H9 (cell line): ENCODE measurements at regions not wholly inside any gene's neighbourhood (a gene's known extent, or its start where the extent isn't known, plus 50 kb on each side); places are given as distances from the start of the nearest gene placed in this dataset.
A peak's percentile ranks its signal among the peaks of the same experiment; 100 is the strongest.

Source experiments
- DNase-seq: peaks from one replicate; pipeline ENCODE4 v3.0.0-alpha.2; 2017
- H2AFZ ChIP-seq: one replicate; pipeline ENCODE4 v1.6.1; 2013; ENCODE audit warnings: mild to moderate bottlenecking, low read length, control low read depth, moderate library complexity
- H2AK5ac ChIP-seq: 2 replicates; pipeline ENCODE4 v1.6.1; 2013; ENCODE audit warnings: low read length, control low read depth, mixed read lengths; ENCODE audit not compliant: insufficient read length
- H2BK120ac ChIP-seq: one replicate; pipeline ENCODE4 v1.6.1; 2013; ENCODE audit warnings: low read depth, mild to moderate bottlenecking, low read length, control low read depth, inconsistent platforms; ENCODE audit not compliant: poor library complexity, severe bottlenecking
- H2BK12ac ChIP-seq: 2 replicates; pipeline ENCODE4 v1.6.1; 2013; ENCODE audit warnings: low read length, control low read depth, mixed read lengths, low read depth; ENCODE audit not compliant: insufficient read length
- H2BK15ac ChIP-seq: 2 replicates; pipeline ENCODE4 v1.6.1; 2013; ENCODE audit warnings: low read depth, low read length, control low read depth
- H2BK20ac ChIP-seq: one replicate; pipeline ENCODE4 v1.6.1; 2013; ENCODE audit warnings: low read depth, mild to moderate bottlenecking, low read length, control low read depth, inconsistent platforms; ENCODE audit not compliant: poor library complexity, severe bottlenecking
- H2BK5ac ChIP-seq: 2 replicates; pipeline ENCODE4 v1.6.1; 2013; ENCODE audit warnings: low read length, control low read depth, mixed read lengths; ENCODE audit not compliant: insufficient read length
- H3K14ac ChIP-seq: 2 replicates; pipeline ENCODE4 v1.6.1; 2013; ENCODE audit warnings: low read length, control low read depth; ENCODE audit not compliant: insufficient read depth
- H3K18ac ChIP-seq: 2 replicates; pipeline ENCODE4 v1.6.1; 2013; ENCODE audit warnings: low read depth, mild to moderate bottlenecking, mixed read lengths, low read length, control low read depth; ENCODE audit not compliant: insufficient read length
- H3K23ac ChIP-seq: 2 replicates; pipeline ENCODE4 v1.6.1; 2013; ENCODE audit warnings: low read length, control low read depth, mixed read lengths, low read depth; ENCODE audit not compliant: insufficient read length
- H3K23me2 ChIP-seq: 2 replicates; pipeline ENCODE4 v1.6.1; 2013; ENCODE audit warnings: low read depth, mild to moderate bottlenecking, mixed read lengths, low read length, control low read depth; ENCODE audit not compliant: insufficient read length, poor library complexity, severe bottlenecking
- H3K27ac ChIP-seq: 2 replicates; pipeline ENCODE4 v1.5.1; 2013; ENCODE audit warnings: low read length, control low read depth, mixed read lengths, low read depth; ENCODE audit not compliant: insufficient read length
- H3K27me3 ChIP-seq: 2 replicates; pipeline ENCODE4 v1.6.1; 2013; ENCODE audit warnings: low read length, control low read depth, inconsistent platforms; ENCODE audit not compliant: insufficient read depth
- H3K4ac ChIP-seq: 2 replicates; pipeline ENCODE4 v1.6.1; 2013; ENCODE audit warnings: low read depth, mild to moderate bottlenecking, control low read depth, inconsistent platforms, low read length, moderate library complexity
- H3K4me1 ChIP-seq: 2 replicates; pipeline ENCODE4 v1.6.1; 2013; ENCODE audit warnings: low read length, control low read depth, inconsistent platforms; ENCODE audit not compliant: insufficient read depth
- H3K4me2 ChIP-seq: 2 replicates; pipeline ENCODE4 v1.6.1; 2013; ENCODE audit warnings: low read length, control low read depth, mixed read lengths; ENCODE audit not compliant: insufficient read length, insufficient read depth
- H3K56ac ChIP-seq: 2 replicates; pipeline ENCODE4 v1.6.1; 2013; ENCODE audit warnings: low read depth, mild to moderate bottlenecking, mixed read lengths, low read length, control low read depth; ENCODE audit not compliant: insufficient read length
- H3K79me1 ChIP-seq: 2 replicates; pipeline ENCODE4 v1.6.1; 2013; ENCODE audit warnings: low read depth, mild to moderate bottlenecking, moderate library complexity, low read length, control low read depth, inconsistent platforms; ENCODE audit not compliant: insufficient read depth, poor library complexity, severe bottlenecking
- H3K79me2 ChIP-seq: 2 replicates; pipeline ENCODE4 v1.6.1; 2013; ENCODE audit warnings: low read length, control low read depth, inconsistent platforms; ENCODE audit not compliant: insufficient read depth
- H3K9ac ChIP-seq: 2 replicates; pipeline ENCODE4 v1.6.1; 2013; ENCODE audit warnings: low read length, control low read depth, mixed read lengths; ENCODE audit not compliant: insufficient read length; ENCODE audit errors: extremely low read depth
- H3K9me3 ChIP-seq: one replicate; pipeline ENCODE4 v1.6.1; 2013; ENCODE audit warnings: low read depth, low read length, inconsistent platforms; ENCODE audit not compliant: control insufficient read depth
- H3T11ph ChIP-seq: one replicate; pipeline ENCODE4 v1.6.1; 2013; ENCODE audit warnings: mild to moderate bottlenecking, low read length, control low read depth, inconsistent platforms
- H4K20me1 ChIP-seq: one replicate; pipeline ENCODE4 v1.6.1; 2013; ENCODE audit not compliant: control insufficient read depth, insufficient read length, insufficient read depth
- H4K5ac ChIP-seq: 2 replicates; pipeline ENCODE4 v1.6.1; 2013; ENCODE audit warnings: low read depth, mild to moderate bottlenecking, mixed read lengths, low read length, control low read depth; ENCODE audit not compliant: insufficient read length
- H4K8ac ChIP-seq: replicated peaks from 2 replicates; pipeline ENCODE4 v1.6.1; 2013; ENCODE audit warnings: low read length, control low read depth, mixed read lengths, low read depth; ENCODE audit not compliant: insufficient read length
- H4K91ac ChIP-seq: 2 replicates; pipeline ENCODE4 v1.6.1; 2013; ENCODE audit warnings: low read depth, mild to moderate bottlenecking, moderate library complexity, mixed read lengths, low read length, control low read depth; ENCODE audit not compliant: insufficient read length
- H3K27ac Mint-ChIP-seq, 3 experiments: 2 replicates in 2 of 3; 3 replicates in 1 of 3; pipeline ENCODE4 v1.8.0; 2020 to 2021; ENCODE audit warnings: mixed read lengths in 3 of 3, mild to moderate bottlenecking in 1 of 3, moderate library complexity in 1 of 3
- H3K27me3 Mint-ChIP-seq: 2 replicates; pipeline ENCODE4 v1.8.0; 2021; ENCODE audit warnings: low read depth, mild to moderate bottlenecking, moderate library complexity, mixed read lengths
- H3K36me3 Mint-ChIP-seq, 3 experiments: 2 replicates in 2 of 3; 3 replicates in 1 of 3; pipeline ENCODE4 v1.8.0; 2020 to 2021; ENCODE audit warnings: low read depth in 3 of 3, mixed read lengths in 3 of 3; ENCODE audit not compliant: insufficient read depth in 1 of 3
- H3K4me1 Mint-ChIP-seq, 2 experiments: 2 replicates each; pipeline ENCODE4 v1.8.0; 2020; ENCODE audit warnings: mixed read lengths in 2 of 2
- H3K4me3 Mint-ChIP-seq, 2 experiments: 2 replicates in 1 of 2; 3 replicates in 1 of 2; pipeline ENCODE4 v1.8.0; 2020 to 2021; ENCODE audit warnings: mild to moderate bottlenecking in 2 of 2, mixed read lengths in 2 of 2, moderate library complexity in 1 of 2
- H3K9me3 Mint-ChIP-seq, 2 experiments: 2 replicates in 1 of 2; 3 replicates in 1 of 2; pipeline ENCODE4 v1.8.0; 2020; ENCODE audit warnings: mild to moderate bottlenecking in 2 of 2, mixed read lengths in 2 of 2, moderate library complexity in 1 of 2
- CTCF ChIP-seq: fragments of 200-600 bp; sonication (generic); conservative IDR thresholded peaks from 3 replicates; pipeline ENCODE4 v1.8.0; 2021; ENCODE audit warnings: antibody characterized with exemption, mild to moderate bottlenecking
- WGBS: extraction: QIAGEN DNeasy Blood & Tissue Kit; methylation state at CpG from one replicate; pipeline ENCODE4 v1.1.7; 2013; ENCODE audit warnings: missing lambda C conversion rate, low lambda C conversion rate, mixed read lengths; ENCODE audit not compliant: insufficient read length; ENCODE audit errors: extremely low coverage; 5-methylcytosine and 5-hydroxymethylcytosine counted together

GRCh38 chr11:45028911-45029682 is 78.4 kb upstream of the TP53I11 start:
- TF ChIP-seq CTCF = no peak
- Histone ChIP-seq H3K56ac (no peak overlapping the region), H2BK15ac (no peak overlapping the region), H3K23ac (no peak overlapping the region), H3K14ac (no peak overlapping the region), H4K5ac (no peak overlapping the region), H3K9ac (no peak overlapping the region), H4K8ac (no peak overlapping the region), H4K91ac (no peak overlapping the region), H2AFZ (no peak overlapping the region), H3T11ph (no peak overlapping the region), H2BK120ac (no peak overlapping the region), H3K18ac (no peak overlapping the region), H3K4ac (no peak overlapping the region), H2BK5ac (no peak overlapping the region), H3K79me1 (no peaks in the 10 kb centered on the region), H3K79me2 (no peaks in the 10 kb centered on the region), H3K9me3 (no peaks in the 10 kb centered on the region), H3K4me1 (no peaks in the 10 kb centered on the region), H3K27me3 (no peaks in the 10 kb centered on the region), H2BK20ac (no peak overlapping the region), H3K27ac (no peak overlapping the region), H4K20me1 (no peaks in the 10 kb centered on the region), H2BK12ac (no peak overlapping the region), H3K4me2 (no peak overlapping the region), H2AK5ac (no peak overlapping the region), H3K23me2 (no peaks in the 10 kb centered on the region)
- Mint-ChIP-seq H3K9me3 (no peaks in the 10 kb centered on the region; a peak in 2 of 5 replicates), H3K4me3 (no peak overlapping the region), H3K27me3 (peaks cover 3% of the 10 kb centered on the region), H3K4me1 (no peaks in the 10 kb centered on the region), H3K36me3 (no peaks in the 10 kb centered on the region), H3K27ac (no peak overlapping the region)
- peak; percentile 14 for DNase-seq
- no CpG with 5 or more reads among the region's 13 CpGs for WGBS
